ENCODE measurements at regions not wholly inside any gene's neighbourhood (a gene's known extent, or its start where the extent isn't known, plus 50 kb on each side); places are given as distances from the start of the nearest gene placed in this dataset.

DNA sequence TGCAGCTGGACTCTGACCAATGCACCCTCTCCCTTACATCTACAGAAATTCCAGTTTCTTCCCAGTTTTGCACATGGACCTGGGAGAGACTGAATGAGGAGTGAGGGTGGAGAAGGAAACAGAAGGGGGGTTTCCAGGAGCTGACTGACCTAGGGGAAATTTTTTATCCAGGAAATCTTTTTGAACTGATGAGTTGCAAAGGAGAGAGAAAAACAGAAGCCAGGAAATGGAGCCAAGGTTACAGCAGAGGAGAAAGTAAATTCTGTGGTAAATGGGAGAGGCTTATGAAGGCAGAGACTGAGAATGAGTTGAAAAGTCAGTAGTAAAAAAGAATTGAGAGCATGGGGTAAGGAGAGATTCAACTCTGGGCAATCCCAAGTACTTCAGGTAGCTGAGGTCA lies 192.8 kb downstream of the SMIM20 start:
- DNase-seq: no peak

DNA sequence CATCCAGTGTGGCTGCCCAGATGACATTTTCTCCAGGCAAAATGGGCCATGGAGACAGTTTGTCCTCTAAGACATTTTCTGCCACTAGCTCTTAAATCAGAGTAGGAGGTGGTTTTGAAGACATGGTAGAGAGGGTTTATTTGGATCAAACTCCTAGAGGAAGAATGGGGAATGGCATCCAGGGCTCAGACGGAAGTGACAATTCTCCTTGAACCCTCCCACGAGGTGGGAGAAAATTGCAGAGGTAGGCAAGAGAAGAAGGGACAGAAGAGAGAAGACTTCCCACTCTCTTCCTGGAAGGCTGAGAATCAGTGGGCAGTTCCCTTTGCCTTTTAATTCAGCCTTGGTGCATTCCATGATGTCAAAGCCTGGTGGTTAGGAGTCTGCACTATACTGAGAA lies 194.0 kb downstream of the SMIM20 start:
- DNase-seq: no peak

DNA sequence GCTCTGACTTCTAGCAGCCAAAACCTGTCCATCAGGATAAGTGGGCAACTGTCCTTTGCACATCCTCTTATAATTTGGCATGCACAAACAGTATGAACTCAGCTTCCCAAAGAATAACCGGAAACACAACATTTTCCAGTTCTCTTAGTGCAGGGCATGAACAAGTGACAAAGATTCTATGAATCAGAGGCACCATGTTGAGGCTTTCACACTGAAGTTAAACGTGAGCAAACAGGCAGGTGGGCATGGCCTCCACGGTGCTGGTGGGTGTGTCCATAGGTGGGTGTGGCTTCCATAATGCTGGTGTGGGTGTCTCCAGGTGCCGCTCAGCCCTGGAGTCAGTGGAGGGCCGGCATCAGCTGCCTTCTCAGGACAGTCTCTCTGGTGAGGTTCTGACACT lies 196.5 kb downstream of the SMIM20 start:
- DNase-seq: no peak

DNA sequence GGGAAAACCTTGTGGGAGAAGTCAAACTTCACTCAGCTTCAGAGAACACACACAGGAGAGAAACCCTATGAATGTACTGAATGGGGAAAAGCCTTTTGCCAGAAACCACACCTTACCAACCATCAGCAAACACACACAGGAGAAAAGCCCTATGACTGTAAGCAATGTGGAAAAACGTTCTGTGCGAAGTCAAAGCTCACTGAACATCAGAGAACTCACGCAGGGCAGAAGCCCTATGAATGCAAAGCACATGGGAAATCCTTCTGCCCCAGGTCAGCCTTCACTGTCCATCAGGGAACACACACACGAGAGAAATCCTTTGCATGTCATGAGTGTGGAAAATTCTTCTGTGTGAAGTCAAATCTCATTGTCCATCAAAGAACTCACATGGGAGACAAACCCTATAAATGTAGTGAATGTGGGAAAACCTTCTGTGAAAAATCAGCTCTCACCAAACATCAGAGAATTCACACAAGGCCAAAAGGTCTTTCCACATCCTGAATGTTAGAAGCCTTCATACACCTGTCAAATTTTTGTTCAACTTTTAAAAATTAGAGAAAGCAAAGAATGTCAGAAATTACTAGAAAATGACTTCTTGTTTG lies 199.4 kb downstream of the SMIM20 start:
- no peak for DNase-seq

DNA sequence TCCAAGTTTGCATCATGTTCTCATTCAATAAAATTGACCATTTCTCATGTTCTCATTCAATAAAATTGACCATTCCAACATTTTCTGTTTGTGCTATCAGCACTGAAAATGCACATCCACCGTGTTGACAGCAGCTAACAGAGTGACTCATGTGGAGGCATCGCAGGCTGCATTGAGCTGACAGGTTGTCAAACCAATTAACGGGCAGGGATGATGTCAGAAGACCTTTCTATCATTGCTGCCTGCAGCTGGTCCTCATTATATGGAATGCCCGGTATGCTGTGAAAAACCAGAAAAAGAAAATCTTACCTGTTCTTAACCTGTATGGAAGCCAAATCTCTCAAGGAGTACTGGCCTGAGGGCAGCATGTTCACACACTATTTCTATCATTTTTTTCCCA lies 202.0 kb downstream of the SMIM20 start:
- DNase-seq: peak; percentile 83

GRCh38 chr4:26120098-26120825 lies 200.6 kb upstream of the RBPJ start:
- DNase-seq: no peak

GRCh38 chr4:26122690-26123089 lies 198.1 kb upstream of the RBPJ start:
- DNase-seq: no peak

GRCh38 chr4:26124753-26125321 lies 196.0 kb upstream of the RBPJ start:
- DNase-seq: no peak

GRCh38 chr4:26126143-26126718 lies 194.6 kb upstream of the RBPJ start:
- DNase-seq: no peak

- DNase-seq: no peak
Observed at GRCh38 chr4:26126994-26127393, 193.8 kb upstream of the RBPJ start.

DNA sequence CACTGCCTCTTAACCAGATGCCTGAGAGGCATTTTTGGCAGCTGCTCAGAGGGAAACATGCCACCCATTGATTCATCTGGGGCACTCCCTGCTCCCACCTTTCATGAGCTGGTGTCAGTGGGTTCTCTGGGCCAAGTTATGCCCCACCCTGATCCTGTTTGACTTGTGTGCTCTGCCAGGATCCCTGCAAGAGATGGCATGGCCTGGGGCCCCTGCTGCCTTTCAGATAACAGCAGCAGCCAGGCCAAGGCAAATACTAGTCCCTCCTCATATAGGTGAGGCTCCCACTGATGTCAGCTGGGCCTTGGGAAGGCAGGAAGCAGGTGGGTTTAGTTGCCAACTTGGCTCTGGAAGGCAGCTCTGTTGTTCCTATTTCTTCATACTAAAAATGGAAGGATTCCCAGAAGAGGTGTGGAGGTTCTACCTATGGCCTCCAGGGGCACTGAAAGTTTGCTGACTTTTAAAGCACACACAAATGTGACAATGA lies 192.9 kb upstream of the RBPJ start:
- peak; percentile 50 for DNase-seq

- no peak for DNase-seq
Observed at GRCh38 chr4:26130173-26130572, 190.6 kb upstream of the RBPJ start.

DNA sequence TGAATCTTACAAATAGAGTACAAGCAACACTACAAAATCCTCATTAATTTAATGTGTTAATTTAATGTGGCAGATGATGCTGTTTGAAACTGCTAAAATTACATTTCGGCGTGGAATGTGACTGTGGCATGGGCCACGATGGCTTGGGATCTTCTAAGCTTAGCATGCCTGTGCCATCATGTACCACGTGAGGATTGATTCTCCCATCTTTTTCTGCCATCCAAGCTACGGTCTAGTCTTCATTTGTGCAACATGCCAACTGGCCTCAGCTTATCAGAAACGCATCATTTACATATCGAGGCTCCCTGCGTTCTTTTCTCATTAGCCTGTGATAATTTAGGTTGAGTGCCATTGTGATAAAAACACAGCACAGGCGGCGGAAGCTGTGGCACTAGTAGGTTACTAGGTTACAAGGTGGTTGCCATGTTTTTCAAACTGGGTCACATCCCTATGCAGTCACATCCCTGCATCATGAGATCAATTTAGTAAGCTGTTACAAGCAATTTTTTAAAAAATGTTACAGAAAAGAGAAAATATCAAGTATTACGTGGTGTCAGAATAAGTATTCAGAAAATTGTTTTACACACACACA lies 189.9 kb upstream of the RBPJ start:
- no peak for DNase-seq

DNA sequence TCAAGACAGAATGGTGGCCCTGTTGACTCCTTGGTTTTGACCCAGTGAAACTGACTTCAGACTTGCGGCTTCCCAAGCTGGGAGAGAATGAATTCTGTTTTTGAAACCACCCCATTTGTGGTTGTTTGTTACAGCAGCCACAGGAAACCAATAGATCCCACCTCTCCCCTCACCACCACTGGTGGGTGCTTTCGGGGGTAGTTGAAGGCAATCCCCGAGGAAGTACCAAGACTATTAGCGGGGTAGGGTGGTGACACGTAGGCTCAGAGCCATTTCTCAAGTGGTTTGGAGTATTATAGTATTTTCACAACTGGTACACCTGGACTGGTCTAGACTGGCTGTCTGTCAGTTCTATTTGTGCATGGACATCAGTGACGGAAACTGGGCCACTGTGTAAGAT lies 189.1 kb upstream of the RBPJ start:
- DNase-seq: no peak

DNA sequence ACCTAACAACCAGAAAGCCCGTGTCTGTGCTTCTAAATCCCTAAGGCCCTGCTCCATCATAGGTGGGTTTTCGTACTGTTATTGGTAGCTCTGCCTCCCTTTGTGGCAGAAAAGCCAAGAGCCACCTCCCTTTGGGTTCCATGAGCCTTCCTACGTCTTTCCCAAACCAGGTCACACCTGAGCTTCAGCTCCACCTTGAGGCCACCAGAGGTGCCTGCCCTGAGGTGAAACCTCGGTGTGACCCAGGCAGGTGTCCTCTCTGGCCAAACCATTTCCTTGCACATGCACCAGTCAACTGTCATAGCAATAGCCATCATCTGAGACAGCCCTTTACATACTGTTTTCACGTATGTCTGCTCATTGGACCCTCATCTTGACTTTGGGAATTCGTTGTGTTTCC lies 188.0 kb upstream of the RBPJ start:
- DNase-seq: no peak

- DNase-seq: no peak
Observed at GRCh38 chr4:26133840-26134239, 187.0 kb upstream of the RBPJ start.

DNA sequence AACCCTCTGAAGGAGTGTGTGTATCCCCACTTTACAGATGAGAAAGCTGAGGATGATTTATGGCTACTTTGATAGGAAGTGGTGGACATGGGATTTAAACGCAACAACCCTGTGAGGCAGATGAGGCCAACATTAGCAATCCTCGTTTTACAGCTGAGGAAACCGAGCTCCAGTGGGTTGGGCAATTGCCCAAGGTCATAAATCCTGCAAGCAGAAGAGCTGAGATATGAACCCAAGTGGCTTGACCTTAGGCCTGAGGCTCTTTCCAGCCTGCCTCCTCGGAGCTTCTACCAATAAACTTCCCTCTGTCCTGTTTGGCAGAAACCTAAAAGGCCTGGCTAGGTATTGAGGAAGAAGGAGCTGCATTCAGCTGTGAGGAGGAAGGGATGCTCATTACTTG lies 185.5 kb upstream of the RBPJ start:
- DNase-seq: no peak

DNA sequence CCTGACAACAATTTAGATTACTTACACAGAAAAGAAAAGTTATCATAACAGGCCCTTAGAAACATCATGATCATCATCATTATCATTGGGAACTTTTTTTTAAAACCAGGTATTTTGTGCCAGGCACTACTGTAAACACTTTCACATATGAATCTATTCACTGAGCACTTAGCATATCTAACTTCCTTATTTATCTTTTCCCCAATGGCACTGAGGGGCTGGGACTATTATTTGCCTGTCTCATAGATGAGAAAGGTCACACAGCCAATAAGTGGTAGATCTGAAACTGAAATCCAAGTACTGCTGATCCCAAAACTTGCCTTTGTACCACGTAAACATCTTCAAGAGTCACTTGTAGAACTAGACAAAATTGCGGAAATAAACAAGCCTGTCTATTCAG lies 184.2 kb upstream of the RBPJ start:
- no peak for DNase-seq

DNA sequence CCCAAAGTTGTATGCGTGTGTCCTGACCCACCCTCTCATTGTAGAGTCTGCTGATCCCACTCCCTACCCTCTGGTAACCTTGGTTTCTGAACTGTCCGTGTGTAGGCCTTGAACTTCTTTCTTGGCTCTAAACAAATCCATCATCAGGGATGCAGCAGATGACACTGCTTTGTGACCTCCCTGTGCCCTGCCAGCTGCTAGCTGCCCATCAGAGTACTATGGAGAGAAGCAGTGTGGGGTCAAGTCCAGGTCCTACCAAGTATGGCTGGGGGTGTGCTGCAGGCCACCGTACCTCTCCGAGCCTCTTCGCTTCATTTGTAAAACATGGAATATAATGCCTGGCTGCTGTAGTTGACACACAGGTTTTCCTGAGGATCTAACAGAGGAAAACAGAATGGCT lies 183.5 kb upstream of the RBPJ start:
- DNase-seq: no peak

DNA sequence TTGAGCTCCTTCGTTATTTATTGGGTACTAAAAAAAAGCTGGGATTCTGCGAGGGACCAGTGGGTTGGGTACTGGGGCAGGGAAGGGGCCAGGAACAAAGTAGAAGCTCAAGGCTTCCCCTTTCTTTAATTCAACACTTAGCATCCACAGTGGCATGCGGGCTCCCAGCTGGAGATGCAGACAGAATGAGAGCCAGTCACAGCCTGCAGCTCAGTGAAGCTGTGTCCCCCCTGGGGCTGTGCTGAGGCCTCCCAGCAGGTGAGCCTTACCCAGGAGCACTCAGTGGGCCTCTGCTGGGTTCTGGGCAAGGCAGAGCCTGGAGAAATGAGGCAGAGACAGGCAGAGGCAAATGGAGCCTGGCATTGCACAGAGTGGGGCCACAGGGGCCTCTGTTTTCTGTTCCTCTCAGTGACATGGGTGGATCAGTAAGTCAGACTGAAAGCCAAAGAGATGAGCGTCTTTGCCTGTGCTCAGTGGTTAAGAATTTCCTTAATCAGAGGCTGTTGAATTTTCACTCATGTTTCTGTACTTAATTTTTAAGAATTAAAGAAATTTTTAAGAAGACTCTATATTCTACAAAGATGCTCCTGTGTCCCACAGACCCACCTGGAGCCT lies 181.4 kb upstream of the RBPJ start:
- DNase-seq: no peak

- DNase-seq: no peak
Observed at GRCh38 chr4:26140150-26140898, 180.5 kb upstream of the RBPJ start.

- no peak for DNase-seq
Observed at GRCh38 chr4:26141051-26141721, 179.6 kb upstream of the RBPJ start.
